ENCODE measurements at regions not wholly inside any gene's neighbourhood (a gene's known extent, or its start where the extent isn't known, plus 50 kb on each side); places are given as distances from the start of the nearest gene placed in this dataset.

DNA sequence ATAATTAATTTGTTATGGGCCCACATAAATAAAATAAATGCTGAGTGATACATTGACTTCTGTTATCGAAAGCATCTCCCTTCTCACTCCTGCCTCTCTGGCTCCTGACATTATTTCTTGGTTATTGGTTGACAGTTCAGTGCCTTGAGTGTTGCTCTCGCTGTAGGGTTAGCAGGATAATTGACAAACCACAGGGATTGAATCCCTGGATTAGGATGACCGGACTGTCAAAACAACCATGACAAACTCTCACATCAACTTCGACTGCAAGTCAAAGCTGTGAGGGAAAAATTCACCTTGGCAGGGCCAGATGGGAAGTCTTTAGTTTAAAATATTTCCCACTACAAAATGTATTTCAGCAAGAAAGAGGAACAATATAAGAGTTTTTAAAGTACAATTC lies 245.4 kb upstream of the TFAP2D start:
- 68 to 90% (median 69%) methylated on average over 4 of the region's 4 CpGs for WGBS, 5 donors

DNA sequence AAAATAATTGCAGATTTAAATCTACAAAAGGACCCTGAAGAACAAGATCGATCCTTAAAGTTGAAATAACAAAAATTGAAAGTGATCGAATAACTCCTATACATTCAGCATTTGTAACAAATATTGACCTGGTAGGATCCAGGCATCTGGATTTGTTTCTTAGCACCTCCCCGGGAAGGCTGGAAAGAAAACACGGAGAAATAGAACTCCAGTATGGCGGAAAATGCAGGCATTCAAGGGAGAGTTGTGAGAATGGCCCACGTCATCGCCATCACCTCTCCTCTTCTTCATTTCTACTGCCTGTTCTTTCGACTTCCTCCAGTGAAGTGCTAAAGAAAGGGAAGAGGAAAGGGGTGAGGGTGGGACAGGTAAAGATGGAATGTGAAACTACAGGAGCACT lies 242.3 kb upstream of the TFAP2D start:
- no peaks in the 10 kb centered on the region for H3K27me3 ChIP-seq
- no peak overlapping the region for H3K4me3 ChIP-seq
- DNase-seq = no peak
- intact Hi-C loops (cut with DNase I; ENCODE audit: low total_unique reads) = no loop called here
- H3K27ac ChIP-seq = no peak overlapping the region
- no peaks in the 10 kb centered on the region for H3K9me3 ChIP-seq
- TF ChIP-seq EP300 (IDR thresholded peaks at IDR 0.05) (no peak), POLR2A (IDR thresholded peaks at IDR 0.05) (no peak), POLR2AphosphoS5 (IDR thresholded peaks at IDR 0.05) (no peak)
- TF ChIP-seq, protein P1, sequence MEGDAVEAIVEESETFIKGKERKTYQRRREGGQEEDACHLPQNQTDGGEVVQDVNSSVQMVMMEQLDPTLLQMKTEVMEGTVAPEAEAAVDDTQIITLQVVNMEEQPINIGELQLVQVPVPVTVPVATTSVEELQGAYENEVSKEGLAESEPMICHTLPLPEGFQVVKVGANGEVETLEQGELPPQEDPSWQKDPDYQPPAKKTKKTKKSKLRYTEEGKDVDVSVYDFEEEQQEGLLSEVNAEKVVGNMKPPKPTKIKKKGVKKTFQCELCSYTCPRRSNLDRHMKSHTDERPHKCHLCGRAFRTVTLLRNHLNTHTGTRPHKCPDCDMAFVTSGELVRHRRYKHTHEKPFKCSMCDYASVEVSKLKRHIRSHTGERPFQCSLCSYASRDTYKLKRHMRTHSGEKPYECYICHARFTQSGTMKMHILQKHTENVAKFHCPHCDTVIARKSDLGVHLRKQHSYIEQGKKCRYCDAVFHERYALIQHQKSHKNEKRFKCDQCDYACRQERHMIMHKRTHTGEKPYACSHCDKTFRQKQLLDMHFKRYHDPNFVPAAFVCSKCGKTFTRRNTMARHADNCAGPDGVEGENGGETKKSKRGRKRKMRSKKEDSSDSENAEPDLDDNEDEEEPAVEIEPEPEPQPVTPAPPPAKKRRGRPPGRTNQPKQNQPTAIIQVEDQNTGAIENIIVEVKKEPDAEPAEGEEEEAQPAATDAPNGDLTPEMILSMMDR (IDR thresholded peaks at IDR 0.05) = no peak
- no peaks in the 10 kb centered on the region for H3K36me3 ChIP-seq
- 84 to 87% (median 85%) methylated on average over 8 of the region's 8 CpGs for WGBS, 5 donors
- no peaks in the 10 kb centered on the region for H3K4me1 ChIP-seq

More for the DNA sequence above, 245.4 kb upstream of the TFAP2D start:
- TF ChIP-seq POLR2A (IDR thresholded peaks at IDR 0.05) (no peak), EP300 (IDR thresholded peaks at IDR 0.05) (no peak), POLR2AphosphoS5 (IDR thresholded peaks at IDR 0.05) (no peak)
- TF ChIP-seq, protein P1 (IDR thresholded peaks at IDR 0.05) = no peak
- no peak overlapping the region for H3K4me3 ChIP-seq
- DNase-seq = no peak
- no peaks in the 10 kb centered on the region for H3K36me3 ChIP-seq
- H3K27me3 ChIP-seq = no peaks in the 10 kb centered on the region
- intact Hi-C loops (cut with DNase I; ENCODE audit: low total_unique reads) = no loop called here
- H3K9me3 ChIP-seq = no peaks in the 10 kb centered on the region
- no peak overlapping the region for H3K27ac ChIP-seq
- no peaks in the 10 kb centered on the region for H3K4me1 ChIP-seq

DNA sequence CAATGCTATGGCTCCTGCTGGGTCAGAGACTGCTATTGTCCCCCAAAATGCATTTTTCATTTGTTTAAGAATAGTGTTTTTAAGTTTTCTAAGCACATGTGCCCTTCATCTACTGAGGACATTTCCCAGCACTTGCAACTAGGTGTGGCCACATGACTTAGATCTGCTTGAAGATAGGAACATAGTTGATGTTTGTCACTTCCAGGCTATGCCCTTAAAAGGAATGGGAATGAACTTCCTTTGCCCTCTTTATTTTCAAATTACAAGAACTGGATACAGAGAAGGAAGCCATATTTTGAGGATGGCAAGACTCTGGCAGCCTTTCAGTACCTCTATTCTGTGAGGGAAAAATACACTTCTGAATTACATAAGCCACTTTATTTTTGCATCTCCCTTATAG lies 203.0 kb upstream of the TFAP2D start:
- no peaks in the 10 kb centered on the region for H3K27me3 ChIP-seq
- H3K27ac ChIP-seq = no peak overlapping the region
- no peak for DNase-seq
- no peaks in the 10 kb centered on the region for H3K4me1 ChIP-seq
- no peak for TF ChIP-seq POLR2AphosphoS5 (IDR thresholded peaks at IDR 0.05)
- TF ChIP-seq, protein P1 (IDR thresholded peaks at IDR 0.05) = no peak
- TF ChIP-seq EP300 (IDR thresholded peaks at IDR 0.05) = no peak
- no peak for TF ChIP-seq POLR2A (IDR thresholded peaks at IDR 0.05)
- intact Hi-C loops (cut with DNase I; ENCODE audit: low total_unique reads) = no loop called here
- no peaks in the 10 kb centered on the region for H3K9me3 ChIP-seq
- no peaks in the 10 kb centered on the region for H3K36me3 ChIP-seq
- H3K4me3 ChIP-seq = no peak overlapping the region

DNA sequence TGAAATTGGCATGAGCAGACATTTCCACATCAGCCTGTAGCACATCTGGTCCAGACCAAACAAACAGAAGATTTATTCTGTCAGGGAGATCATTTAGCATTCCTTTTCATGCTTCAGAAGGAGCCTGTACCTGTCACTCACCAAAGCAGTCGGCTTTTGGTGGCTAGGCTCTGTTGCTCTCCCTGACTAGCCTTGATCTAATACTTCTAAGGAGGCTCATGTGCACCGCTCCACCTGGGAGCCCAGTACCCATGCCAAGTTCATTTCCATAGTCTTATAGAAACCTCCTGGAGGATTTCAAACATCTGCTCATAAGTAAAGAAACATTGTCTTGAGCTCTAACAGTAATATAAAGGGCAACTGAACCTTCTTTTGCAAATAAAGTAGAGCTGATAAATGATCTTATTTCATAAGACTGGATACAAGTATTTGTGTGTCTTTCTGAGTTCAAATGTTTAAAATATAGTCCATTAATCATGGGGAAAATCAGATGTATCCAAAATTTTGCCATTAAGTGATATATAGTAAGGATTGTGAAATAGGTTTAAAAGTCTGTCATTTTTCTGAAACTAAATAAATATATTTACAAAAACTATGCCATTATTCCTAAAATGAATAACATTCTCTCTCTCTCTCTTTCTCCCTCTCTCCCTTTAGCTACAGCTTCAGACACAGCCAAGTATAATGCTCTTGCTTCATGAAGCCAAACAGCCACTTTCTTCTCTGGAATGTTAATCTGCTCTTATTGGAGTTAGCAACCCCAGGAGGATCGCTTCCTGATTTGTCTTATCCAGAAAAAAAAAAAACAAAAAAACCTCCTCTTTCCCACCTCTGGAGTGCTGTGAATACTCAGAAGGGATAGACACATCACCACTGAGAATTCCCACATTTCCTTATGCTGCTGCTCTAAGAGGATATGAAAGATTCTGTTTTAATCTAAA lies 192.7 kb upstream of the TFAP2D start:
- no peaks in the 10 kb centered on the region for H3K36me3 ChIP-seq
- DNase-seq = peak in 1 of 2 donors; percentile 48
- no peak for TF ChIP-seq POLR2A (IDR thresholded peaks at IDR 0.05)
- no peak for TF ChIP-seq POLR2AphosphoS5 (IDR thresholded peaks at IDR 0.05)
- TF ChIP-seq EP300 (IDR thresholded peaks at IDR 0.05) = no peak
- TF ChIP-seq, protein P1 (IDR thresholded peaks at IDR 0.05) = no peak
- H3K27ac ChIP-seq = no peak overlapping the region
- WGBS, 5 donors = 27 to 38% (median 37%) methylated on average over 3 of the region's 3 CpGs
- no peaks in the 10 kb centered on the region for H3K9me3 ChIP-seq
- H3K27me3 ChIP-seq = no peaks in the 10 kb centered on the region
- H3K4me3 ChIP-seq = no peak overlapping the region
- intact Hi-C loops (cut with DNase I; ENCODE audit: low total_unique reads) = no loop called here
- no peaks in the 10 kb centered on the region for H3K4me1 ChIP-seq

Data from stomach (tissue), 8 donors.